Activated CD4-positive, alpha-beta memory T cell treated with anti-CD3 and anti-CD28 coated beads for 36 hours (primary cell): ENCODE measurements at regions not wholly inside any gene's neighbourhood (a gene's known extent, or its start where the extent isn't known, plus 50 kb on each side); places are given as distances from the start of the nearest gene placed in this dataset.

Source experiments
- CTCF ChIA-PET: fragments of 350-600 bp; sonication (Branson Sonifier 250); formaldehyde crosslinking; loops from one replicate; lab custom pipeline; 2021; ENCODE audit warnings: antibody characterized with exemption, inconsistent platforms; lab: Charles Lee
- POLR2A ChIA-PET: fragments of 350-600 bp; sonication (Branson Sonifier 250); formaldehyde crosslinking; loops from one replicate; lab custom pipeline; 2021; ENCODE audit warnings: antibody characterized with exemption; lab: Charles Lee
- DNase-seq: peaks from one replicate; pipeline ENCODE4 v3.0.0-alpha.2; 2020
- H3K27ac Mint-ChIP-seq: one replicate; pipeline ENCODE4 v1.8.0; 2021; ENCODE audit warnings: mixed read lengths
- H3K27me3 Mint-ChIP-seq: one replicate; pipeline ENCODE4 v1.8.0; 2021; ENCODE audit warnings: mixed read lengths
- H3K36me3 Mint-ChIP-seq: one replicate; pipeline ENCODE4 v1.8.0; 2021; ENCODE audit warnings: mixed read lengths
- H3K4me1 Mint-ChIP-seq: one replicate; pipeline ENCODE4 v1.8.0; 2021; ENCODE audit warnings: low read depth, mixed read lengths
- H3K4me3 Mint-ChIP-seq: one replicate; pipeline ENCODE4 v1.8.0; 2021; ENCODE audit warnings: mild to moderate bottlenecking, mixed read lengths
- H3K9me3 Mint-ChIP-seq: one replicate; pipeline ENCODE4 v1.8.0; 2021; ENCODE audit warnings: mixed read lengths
- intact Hi-C: fragments of 100-400 bp; cut with micrococcal nuclease; formaldehyde crosslinking; loops from one replicate; pipeline ENCODE4 v1.15.1; 2023

DNA sequence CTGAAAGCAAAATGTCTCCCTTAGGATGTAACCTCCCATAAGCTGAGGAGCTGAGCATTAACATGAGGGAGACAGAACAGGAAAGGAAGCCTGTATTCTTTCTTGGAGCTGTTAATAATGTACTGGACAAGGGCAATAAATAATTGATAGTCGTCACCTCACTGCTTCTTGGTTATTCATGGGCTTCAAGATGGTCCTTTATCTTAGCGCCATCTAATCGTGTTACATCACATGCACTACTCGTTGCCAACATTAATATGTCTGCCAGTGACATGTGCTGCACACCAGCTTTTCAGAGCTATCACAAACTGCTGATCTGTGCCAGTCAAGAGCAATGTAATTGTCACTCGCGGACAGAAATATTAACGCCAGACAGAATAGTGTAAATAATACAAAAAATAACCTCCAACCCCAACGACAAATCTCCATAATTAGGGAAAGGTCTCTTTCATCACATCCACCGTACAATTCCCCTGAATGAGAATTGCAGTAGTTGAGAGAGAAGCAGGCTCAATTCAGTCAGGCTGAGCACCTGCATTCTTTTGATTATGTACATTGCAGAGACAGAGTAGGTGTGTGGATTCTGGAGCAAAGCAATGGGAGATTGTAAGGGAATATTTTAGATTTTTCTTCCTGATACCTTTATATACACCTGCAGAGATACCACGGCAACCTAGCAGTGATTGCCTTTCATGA is 267.1 kb downstream of the SPATA31D1 start:
- Mint-ChIP-seq H3K36me3 (no peaks in the 10 kb centered on the region), H3K4me1 (no peaks in the 10 kb centered on the region), H3K27ac (no peak overlapping the region), H3K9me3 (no peaks in the 10 kb centered on the region), H3K27me3 (no peaks in the 10 kb centered on the region), H3K4me3 (no peak overlapping the region)
- intact Hi-C loops = no loop called here
- ChIA-PET CTCF (no interaction called here), POLR2A (no interaction called here)
- DNase-seq = no peak

DNA sequence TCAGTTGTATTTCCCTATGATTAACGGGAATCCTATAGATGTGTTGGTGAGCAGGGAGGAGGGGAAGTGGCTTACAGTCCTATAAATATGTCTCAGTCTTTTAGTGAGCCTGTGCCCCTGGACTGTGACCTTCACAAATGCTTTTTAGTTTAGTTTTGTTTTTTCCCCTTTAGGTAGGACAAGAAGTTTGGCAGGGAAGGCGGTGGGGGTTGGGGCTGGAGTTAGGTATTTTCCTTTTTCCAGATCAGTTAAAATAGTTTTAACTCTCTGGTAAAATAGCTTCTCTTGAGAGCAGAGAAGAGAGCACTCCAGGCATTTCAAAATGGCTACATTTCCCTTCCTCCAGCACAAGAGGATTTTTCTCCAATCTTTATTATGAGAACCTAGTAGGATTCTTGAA is 272.1 kb downstream of the SPATA31D1 start:
- intact Hi-C loops = no loop called here
- H3K9me3 Mint-ChIP-seq = peaks cover 6% of the 10 kb centered on the region
- no peak overlapping the region for H3K4me3 Mint-ChIP-seq
- H3K36me3 Mint-ChIP-seq = no peaks in the 10 kb centered on the region
- no peak overlapping the region for H3K27ac Mint-ChIP-seq
- ChIA-PET CTCF (no interaction called here), POLR2A (no interaction called here)
- no peak for DNase-seq
- no peaks in the 10 kb centered on the region for H3K27me3 Mint-ChIP-seq
- H3K4me1 Mint-ChIP-seq = no peaks in the 10 kb centered on the region

DNA sequence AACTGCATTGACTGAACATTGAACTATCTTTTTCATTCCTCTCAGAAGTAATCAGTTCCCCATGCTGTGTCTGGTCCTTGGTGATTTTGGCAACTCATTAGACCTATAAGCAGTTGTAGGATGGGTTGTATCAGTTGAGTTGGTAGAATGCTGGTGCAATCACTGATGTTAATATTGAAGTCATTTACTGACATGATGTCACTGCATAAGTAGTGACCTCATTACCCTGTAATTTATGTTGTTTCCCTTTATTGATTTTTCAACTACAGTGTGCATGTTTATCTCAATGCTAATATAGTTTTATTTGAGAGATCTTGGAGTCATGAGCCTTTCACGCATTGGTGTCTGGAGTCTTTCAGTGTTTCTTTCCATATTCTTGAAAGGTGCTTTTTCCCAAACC is 275.0 kb downstream of the SPATA31D1 start:
- intact Hi-C loops = no loop called here
- no peak overlapping the region for H3K4me3 Mint-ChIP-seq
- H3K27ac Mint-ChIP-seq = no peak overlapping the region
- H3K9me3 Mint-ChIP-seq = peaks cover 6% of the 10 kb centered on the region
- no peak for DNase-seq
- ChIA-PET CTCF (no interaction called here), POLR2A (no interaction called here)
- no peaks in the 10 kb centered on the region for H3K36me3 Mint-ChIP-seq
- no peaks in the 10 kb centered on the region for H3K4me1 Mint-ChIP-seq
- H3K27me3 Mint-ChIP-seq = no peaks in the 10 kb centered on the region

DNA sequence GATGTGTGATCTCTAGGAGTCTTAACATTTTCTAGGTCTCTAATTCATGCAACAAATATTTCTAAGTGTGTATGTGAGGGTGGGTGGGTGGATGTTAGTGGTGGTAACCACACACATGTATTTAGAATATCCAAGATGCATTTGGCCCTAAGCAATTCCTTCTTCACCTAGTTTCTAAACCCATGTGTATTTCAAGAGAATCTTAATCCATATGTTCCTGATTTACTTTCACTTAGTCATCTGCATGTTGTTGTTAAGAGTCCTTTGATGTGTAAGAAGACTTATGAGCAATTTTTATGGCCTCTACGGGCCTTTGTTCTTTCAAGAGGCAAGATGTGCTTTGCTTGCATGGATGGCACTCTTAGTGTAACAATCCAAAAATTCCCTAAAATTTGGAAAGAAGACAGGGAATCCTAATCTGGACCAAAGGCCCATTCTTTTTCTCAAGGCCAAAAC is 282.6 kb downstream of the SPATA31D1 start:
- Mint-ChIP-seq H3K9me3 (peaks cover 11% of the 10 kb centered on the region), H3K4me1 (no peaks in the 10 kb centered on the region), H3K27ac (no peak overlapping the region), H3K4me3 (no peak overlapping the region), H3K36me3 (no peaks in the 10 kb centered on the region), H3K27me3 (no peaks in the 10 kb centered on the region)
- no peak for DNase-seq
- CTCF ChIA-PET = no interaction called here
- POLR2A ChIA-PET = no interaction called here
- intact Hi-C loops = no loop called here

DNA sequence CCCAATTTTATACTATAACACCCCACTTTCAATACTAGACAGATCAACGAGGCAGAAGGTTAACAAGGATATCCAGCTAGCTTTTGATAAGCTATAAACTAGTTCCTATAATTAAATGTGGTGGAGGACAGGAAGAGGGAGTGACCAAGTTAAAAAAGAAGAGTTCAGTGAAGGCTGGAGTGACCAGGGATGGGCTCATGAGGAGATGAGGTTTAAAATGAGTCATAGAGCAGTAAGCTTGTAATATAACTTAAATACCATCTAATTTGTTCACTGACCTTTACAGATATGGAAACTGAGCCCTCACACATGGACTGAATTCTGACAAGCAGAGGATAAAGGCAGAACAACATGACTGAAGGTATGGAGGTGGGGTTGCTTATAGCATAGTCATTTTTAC is 284.5 kb downstream of the SPATA31D1 start:
- CTCF ChIA-PET = no interaction called here
- no peak for DNase-seq
- POLR2A ChIA-PET = no interaction called here
- H3K27ac Mint-ChIP-seq = no peak overlapping the region
- peaks cover 11% of the 10 kb centered on the region for H3K9me3 Mint-ChIP-seq
- H3K36me3 Mint-ChIP-seq = no peaks in the 10 kb centered on the region
- no peak overlapping the region for H3K4me3 Mint-ChIP-seq
- no peaks in the 10 kb centered on the region for H3K4me1 Mint-ChIP-seq
- intact Hi-C loops = no loop called here
- no peaks in the 10 kb centered on the region for H3K27me3 Mint-ChIP-seq

DNA sequence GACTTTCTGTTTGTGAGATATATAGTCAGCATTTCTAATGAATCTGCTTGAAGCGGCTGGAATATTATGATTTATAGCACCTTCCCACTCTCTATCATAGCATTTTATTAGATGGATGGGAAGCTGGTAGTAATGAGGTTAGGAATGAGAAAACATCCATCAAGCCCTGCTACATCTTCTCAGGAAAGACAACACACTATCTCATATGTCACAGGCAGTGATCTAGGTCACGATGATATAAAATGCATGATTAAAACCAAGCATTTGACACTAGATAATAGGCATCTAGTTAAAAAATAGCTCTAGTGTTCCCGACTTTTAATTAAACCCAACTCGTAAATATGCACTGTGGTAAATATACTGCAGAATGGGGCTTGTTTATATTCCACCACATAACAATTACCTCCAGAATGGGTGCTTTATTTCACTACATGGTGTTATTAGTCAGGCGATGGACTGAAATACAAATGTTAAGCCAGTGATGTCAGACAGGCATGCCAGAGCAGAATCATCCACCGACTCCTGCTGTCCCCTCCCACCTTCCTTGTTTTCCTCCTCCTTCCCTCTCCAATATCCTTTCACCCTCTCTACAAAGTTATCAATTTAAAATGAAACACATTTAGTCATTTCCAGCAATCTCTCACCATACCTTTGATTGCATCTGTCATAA is 286.8 kb downstream of the SPATA31D1 start:
- no peaks in the 10 kb centered on the region for H3K27me3 Mint-ChIP-seq
- intact Hi-C loops = no loop called here

DNA sequence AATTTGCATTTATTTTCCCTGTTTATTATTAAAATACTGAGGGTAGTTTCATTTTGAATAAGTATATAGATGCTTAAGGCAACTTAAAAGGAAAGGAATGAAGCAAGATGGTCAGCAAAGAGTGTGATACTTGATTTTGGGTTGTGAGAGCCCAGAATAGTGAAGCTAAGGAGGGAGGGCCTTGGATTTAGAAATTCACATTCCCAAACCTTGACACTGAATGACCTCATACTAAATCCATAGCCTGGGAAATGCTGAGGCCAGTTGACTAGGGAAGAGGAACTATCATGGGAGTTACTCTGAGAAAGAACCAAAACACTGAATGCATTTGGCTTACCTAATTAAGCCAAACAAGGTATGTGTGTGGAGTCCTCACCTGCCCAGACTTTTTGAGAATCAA is 292.5 kb downstream of the SPATA31D1 start:
- H3K27ac Mint-ChIP-seq = no peak overlapping the region
- DNase-seq = no peak
- intact Hi-C loops = no loop called here
- H3K9me3 Mint-ChIP-seq = peaks cover 14% of the 10 kb centered on the region
- ChIA-PET CTCF (no interaction called here), POLR2A (no interaction called here)
- no peaks in the 10 kb centered on the region for H3K27me3 Mint-ChIP-seq
- no peak overlapping the region for H3K4me3 Mint-ChIP-seq
- no peaks in the 10 kb centered on the region for H3K4me1 Mint-ChIP-seq
- no peaks in the 10 kb centered on the region for H3K36me3 Mint-ChIP-seq

More for the DNA sequence above, 286.8 kb downstream of the SPATA31D1 start:
- Mint-ChIP-seq H3K9me3 (peaks cover 7% of the 10 kb centered on the region), H3K4me3 (no peak overlapping the region), H3K36me3 (no peaks in the 10 kb centered on the region), H3K27ac (no peak overlapping the region), H3K4me1 (no peaks in the 10 kb centered on the region)
- POLR2A ChIA-PET = no interaction called here
- CTCF ChIA-PET = no interaction called here
- DNase-seq = no peak

DNA sequence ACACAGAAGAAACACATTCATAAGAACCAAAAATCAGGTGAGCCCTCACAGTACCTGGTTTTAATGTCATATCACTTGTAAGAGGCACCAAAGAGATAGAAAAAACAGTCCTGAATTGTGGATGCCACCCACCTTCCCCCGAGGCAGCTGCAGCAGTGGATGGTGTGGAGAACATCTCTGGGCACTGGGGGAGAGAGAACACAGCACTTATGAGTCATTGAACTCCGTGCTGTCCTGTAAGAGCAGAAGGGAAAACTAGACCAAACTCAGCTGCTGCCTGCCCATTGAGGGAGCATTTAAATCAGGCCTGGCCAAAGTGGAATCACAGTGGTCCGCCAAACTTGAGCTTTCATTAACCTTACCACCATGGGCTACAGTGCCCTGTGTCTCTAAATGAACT is 296.2 kb downstream of the SPATA31D1 start:
- no peak overlapping the region for H3K27ac Mint-ChIP-seq
- CTCF ChIA-PET = no interaction called here
- POLR2A ChIA-PET = no interaction called here
- DNase-seq = no peak
- H3K9me3 Mint-ChIP-seq = peaks cover 29% of the 10 kb centered on the region
- H3K4me3 Mint-ChIP-seq = no peak overlapping the region
- no peaks in the 10 kb centered on the region for H3K4me1 Mint-ChIP-seq
- no peaks in the 10 kb centered on the region for H3K27me3 Mint-ChIP-seq
- intact Hi-C loops = no loop called here
- H3K36me3 Mint-ChIP-seq = no peaks in the 10 kb centered on the region

DNA sequence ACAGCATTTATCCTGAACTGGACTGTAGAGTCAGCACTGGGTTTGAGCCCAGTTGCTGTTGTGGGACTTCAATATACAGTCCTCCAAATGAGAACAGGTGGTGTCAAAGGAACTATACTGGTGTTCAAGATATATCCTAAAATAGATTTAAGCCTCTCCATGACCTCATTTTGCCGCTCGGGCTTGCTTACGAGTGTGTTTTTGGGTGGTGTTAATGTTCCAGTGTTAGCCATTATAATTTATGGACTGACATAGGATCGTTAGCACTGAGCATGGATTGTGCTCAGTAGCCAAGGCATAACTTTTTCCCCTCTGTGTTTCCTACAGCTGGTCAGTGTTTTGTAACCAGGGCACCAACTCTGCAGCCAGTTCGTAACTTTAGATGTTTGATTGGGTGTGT is 306.6 kb downstream of the SPATA31D1 start:
- no peak for DNase-seq
- intact Hi-C loops = no loop called here
- Mint-ChIP-seq H3K9me3 (peaks cover 8% of the 10 kb centered on the region), H3K4me1 (no peaks in the 10 kb centered on the region), H3K27ac (no peak overlapping the region), H3K36me3 (no peaks in the 10 kb centered on the region), H3K27me3 (no peaks in the 10 kb centered on the region), H3K4me3 (no peak overlapping the region)
- CTCF ChIA-PET = no interaction called here
- POLR2A ChIA-PET = no interaction called here

DNA sequence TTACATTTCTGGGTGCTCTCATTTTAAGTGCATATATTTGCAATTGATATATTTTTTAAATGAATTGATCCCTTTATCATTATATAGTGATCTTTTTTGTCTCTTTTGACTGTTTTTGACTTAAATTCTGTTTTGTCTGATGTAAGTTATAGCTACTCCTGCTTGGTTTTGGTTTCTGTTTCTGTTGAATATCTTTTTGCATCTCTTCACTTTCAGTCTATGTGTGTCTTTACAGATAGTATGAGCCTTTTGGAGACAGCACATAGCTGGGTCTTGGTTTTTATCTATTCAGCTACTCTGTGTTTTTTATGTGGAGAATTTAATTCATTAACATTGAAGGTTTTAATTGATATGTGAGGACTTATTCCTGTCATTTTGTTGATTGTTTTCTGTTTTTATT is 311.3 kb downstream of the SPATA31D1 start:
- DNase-seq = no peak
- POLR2A ChIA-PET = no interaction called here
- no peak overlapping the region for H3K4me3 Mint-ChIP-seq
- no peaks in the 10 kb centered on the region for H3K4me1 Mint-ChIP-seq
- no peaks in the 10 kb centered on the region for H3K36me3 Mint-ChIP-seq
- no peak overlapping the region for H3K27ac Mint-ChIP-seq
- CTCF ChIA-PET = no interaction called here
- no peaks in the 10 kb centered on the region for H3K27me3 Mint-ChIP-seq
- intact Hi-C loops = no loop called here
- peaks cover 12% of the 10 kb centered on the region for H3K9me3 Mint-ChIP-seq

DNA sequence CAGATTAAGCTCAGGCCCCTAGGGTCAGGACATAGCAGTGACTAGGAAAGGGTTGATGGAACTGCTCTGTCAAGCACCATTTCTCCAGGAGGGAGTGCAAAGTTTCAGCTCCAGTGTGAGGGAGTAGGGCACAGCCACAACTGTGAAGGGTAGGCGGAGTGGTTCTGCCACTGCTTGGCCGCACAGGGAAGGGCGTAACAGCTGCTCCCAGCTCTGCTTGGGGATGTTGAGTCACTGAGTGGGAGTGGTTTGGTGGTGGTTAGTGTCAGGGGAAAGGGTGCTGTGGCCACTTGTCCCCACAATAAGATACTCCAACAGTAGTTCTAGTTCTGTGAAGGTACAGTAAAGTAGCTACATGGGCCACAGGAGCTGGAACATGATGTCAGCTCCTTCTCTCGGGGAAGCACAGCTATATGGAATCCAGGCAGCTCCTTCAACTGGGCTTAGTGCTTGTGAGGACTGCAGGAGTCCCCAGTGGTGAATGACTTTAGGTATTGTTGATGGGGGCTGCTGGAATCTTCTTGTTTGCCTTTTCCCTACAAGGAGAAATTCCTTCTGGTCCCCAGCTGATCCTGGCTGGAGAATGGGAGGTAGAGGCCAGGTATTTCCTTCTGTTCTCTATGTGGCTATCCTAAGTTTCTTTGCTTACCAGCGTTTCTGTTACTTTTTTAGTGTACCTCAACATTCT is 314.5 kb downstream of the SPATA31D1 start:
- Mint-ChIP-seq H3K27ac (no peak overlapping the region), H3K4me3 (no peak overlapping the region), H3K4me1 (no peaks in the 10 kb centered on the region), H3K27me3 (no peaks in the 10 kb centered on the region), H3K9me3 (peaks cover 12% of the 10 kb centered on the region), H3K36me3 (no peaks in the 10 kb centered on the region)
- no peak for DNase-seq
- intact Hi-C loops = no loop called here
- POLR2A ChIA-PET = no interaction called here
- CTCF ChIA-PET = no interaction called here

DNA sequence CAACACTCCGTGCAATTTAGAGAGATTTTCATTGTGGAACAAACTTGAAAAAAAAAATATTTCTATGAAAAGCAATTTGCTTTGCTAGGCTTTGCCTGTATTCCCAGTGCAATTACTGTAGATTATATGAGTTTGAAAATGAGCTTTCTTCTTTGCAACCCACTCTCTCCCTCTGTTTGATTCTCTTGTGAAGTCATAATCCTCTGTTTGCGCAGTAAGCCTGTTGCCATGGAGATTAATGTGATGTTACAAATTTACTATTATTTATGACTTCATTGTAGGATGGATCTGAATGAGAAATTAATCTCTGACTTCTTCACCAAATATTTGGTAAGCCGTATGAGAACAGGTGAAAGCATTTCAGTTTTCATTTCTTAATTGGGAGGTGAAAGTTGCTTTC is 320.3 kb downstream of the SPATA31D1 start:
- POLR2A ChIA-PET = no interaction called here
- H3K27ac Mint-ChIP-seq = no peak overlapping the region
- H3K4me1 Mint-ChIP-seq = no peaks in the 10 kb centered on the region
- no peaks in the 10 kb centered on the region for H3K27me3 Mint-ChIP-seq
- intact Hi-C loops = no loop called here
- no peak overlapping the region for H3K4me3 Mint-ChIP-seq
- H3K36me3 Mint-ChIP-seq = no peaks in the 10 kb centered on the region
- no peak for DNase-seq
- H3K9me3 Mint-ChIP-seq = peaks cover 16% of the 10 kb centered on the region
- CTCF ChIA-PET = interaction anchor here (0.7 kb wide), 1 partner anchor 116 kb away, joined by 3 read pairs; no protein-coding TSS in a partner anchor
